Keratinocyte (primary cell): ENCODE measurements at regions not wholly inside any gene's neighbourhood (a gene's known extent, or its start where the extent isn't known, plus 50 kb on each side); places are given as distances from the start of the nearest gene placed in this dataset.

Source experiments
- DNase-seq: peaks from one replicate; pipeline ENCODE4 v3.0.0-alpha.2; 2011; ENCODE audit warnings: low read depth, missing footprints, low spot score
- FAIRE-seq: peaks from 2 replicates; lab custom pipeline; 2011; peaks lifted over from hg19 to GRCh38; lab: Jason Lieb, UNC
- H2AFZ ChIP-seq: 2 replicates; pipeline ENCODE4 v1.6.0; 2012; ENCODE audit warnings: low read length, control low read depth, inconsistent platforms; ENCODE audit not compliant: control insufficient read depth
- H3K27ac ChIP-seq: 2 replicates; pipeline ENCODE4 v1.5.1; 2011; ENCODE audit warnings: low read length; ENCODE audit not compliant: control insufficient read depth, insufficient read depth
- H3K27me3 ChIP-seq: 3 replicates; pipeline ENCODE4 v1.6.0; 2011; ENCODE audit warnings: low read length; ENCODE audit not compliant: control insufficient read depth, insufficient read depth; ENCODE audit errors: extremely low read depth
- H3K36me3 ChIP-seq, 2 experiments: 2 replicates in 1 of 2; 3 replicates in 1 of 2; pipeline ENCODE4 v1.5.1; 2011; ENCODE audit warnings: low read length in 2 of 2, mild to moderate bottlenecking in 1 of 2; ENCODE audit not compliant: control insufficient read depth in 2 of 2, insufficient read depth in 2 of 2; ENCODE audit errors: extremely low read depth in 1 of 2
- H3K4me1 ChIP-seq: 3 replicates; pipeline ENCODE4 v1.5.1; 2011; ENCODE audit warnings: low read length; ENCODE audit not compliant: control insufficient read depth, insufficient read depth; ENCODE audit errors: extremely low read depth
- H3K4me2 ChIP-seq: 3 replicates; pipeline ENCODE4 v1.6.0; 2011; ENCODE audit warnings: low read depth, low read length; ENCODE audit not compliant: control insufficient read depth, insufficient read depth; ENCODE audit errors: extremely low read depth
- H3K4me3 ChIP-seq, 3 experiments: fragments of 200-600 bp in 1 of 3; sonication (generic) in 1 of 3; 2 replicates in 2 of 3; 3 replicates in 1 of 3; pipeline ENCODE4 v1.5.1; 2011 to 2016; ENCODE audit warnings: low read length in 3 of 3, mild to moderate bottlenecking in 3 of 3, control low read depth in 2 of 3, inconsistent platforms in 1 of 3, low read depth in 1 of 3, mixed read lengths in 1 of 3, mixed run types in 1 of 3, moderate library complexity in 1 of 3; ENCODE audit not compliant: control insufficient read depth in 2 of 3, insufficient read depth in 2 of 3; ENCODE audit errors: extremely low read depth in 1 of 3
- H3K79me2 ChIP-seq: 2 replicates; pipeline ENCODE4 v1.6.0; 2012; ENCODE audit warnings: low read length; ENCODE audit not compliant: control insufficient read depth, insufficient read depth
- H3K9ac ChIP-seq: 3 replicates; pipeline ENCODE4 v1.6.0; 2011; ENCODE audit warnings: low read length; ENCODE audit not compliant: control insufficient read depth, insufficient read depth; ENCODE audit errors: extremely low read depth
- H3K9me1 ChIP-seq: 3 replicates; pipeline ENCODE4 v1.6.0; 2011; ENCODE audit warnings: low read length; ENCODE audit not compliant: control insufficient read depth, insufficient read depth; ENCODE audit errors: extremely low read depth
- H3K9me3 ChIP-seq: 2 replicates; pipeline ENCODE4 v1.5.1; 2012; ENCODE audit warnings: low read depth, low read length; ENCODE audit not compliant: control insufficient read depth
- H4K20me1 ChIP-seq: 3 replicates; pipeline ENCODE4 v1.6.0; 2011; ENCODE audit warnings: low read length; ENCODE audit not compliant: control insufficient read depth, insufficient read depth; ENCODE audit errors: extremely low read depth
- EZH2 ChIP-seq: IDR thresholded peaks from one replicate; pipeline ENCODE4 v1.6.1; 2012; ENCODE audit warnings: inconsistent platforms, mild to moderate bottlenecking, low read length, moderate library complexity
- dilution Hi-C: fragments of 300-500 bp; cut with MboI; formaldehyde crosslinking; loops from one replicate; pipeline ENCODE4 v1.7.0; 2020; ENCODE audit warnings: low sequenced_read_pairs; ENCODE audit not compliant: extremely low pct_ligation_motif_present
- TF ChIP-seq, protein P1 (sequence below), 3 experiments: IDR thresholded peaks in 1 of 3; conservative IDR thresholded peaks in 1 of 3; optimal IDR thresholded peaks in 1 of 3; 2 replicates in 2 of 3; 3 replicates in 1 of 3; pipeline versions ENCODE3 to v1.5.1; 2011; ENCODE audit warnings: low read length in 3 of 3, mild to moderate bottlenecking in 3 of 3, moderate library complexity in 2 of 3, control low read depth in 1 of 3, inconsistent platforms in 1 of 3; ENCODE audit not compliant: insufficient read depth in 2 of 3; ENCODE audit errors: extremely low read depth in 1 of 3

DNA sequence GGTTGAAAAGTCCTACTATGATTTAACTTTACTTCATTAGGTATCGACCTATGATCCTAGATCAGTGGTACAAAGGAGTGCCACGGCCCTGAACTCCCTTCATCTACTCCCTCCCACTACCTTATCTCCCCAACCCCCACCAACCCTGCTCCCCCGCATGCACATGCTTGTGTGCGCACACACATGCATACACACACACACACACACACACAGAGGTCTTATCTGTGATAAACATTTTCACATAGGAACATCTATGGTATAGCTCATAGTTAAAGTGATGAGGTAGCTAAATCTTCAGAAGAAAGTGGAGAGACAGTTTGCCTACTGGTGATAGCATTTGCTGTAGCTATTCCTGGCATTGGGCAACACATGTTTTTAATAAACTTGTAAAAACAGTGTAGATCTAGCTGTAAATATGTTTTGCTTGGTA lies 471.3 kb downstream of the ZEB2 start:
- dilution Hi-C loops: no loop called here

DNA sequence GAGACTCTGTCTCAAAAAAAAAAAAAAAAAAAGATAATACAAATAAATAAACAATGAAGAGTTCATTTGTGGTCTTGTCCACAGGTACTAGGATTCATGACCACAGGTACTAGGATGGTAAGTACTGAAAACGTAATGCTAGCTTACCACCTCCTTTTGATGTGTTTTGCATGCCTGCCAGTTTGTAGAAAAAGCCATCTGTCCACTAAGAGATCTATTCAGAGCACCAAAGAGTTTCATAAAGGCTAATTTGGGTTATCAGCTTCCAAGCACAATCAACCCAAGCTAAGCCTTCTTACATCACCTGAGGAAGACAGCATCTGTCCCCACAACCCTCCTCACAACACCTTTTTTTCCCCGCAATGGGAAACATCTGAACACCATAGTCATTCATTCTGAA lies 477.2 kb downstream of the ZEB2 start:
- DNase-seq: no peak
- Histone ChIP-seq H3K27me3 (no peaks in the 10 kb centered on the region), H3K79me2 (no peaks in the 10 kb centered on the region), H3K36me3 (no peaks in the 10 kb centered on the region), H3K9me1 (no peaks in the 10 kb centered on the region), H2AFZ (no peak overlapping the region), H3K9ac (no peak overlapping the region), H4K20me1 (no peaks in the 10 kb centered on the region), H3K4me3 (no peak overlapping the region), H3K4me1 (no peaks in the 10 kb centered on the region), H3K9me3 (no peaks in the 10 kb centered on the region), H3K4me2 (no peak overlapping the region), H3K27ac (no peak overlapping the region)
- FAIRE-seq: no peak
- TF ChIP-seq EZH2: no peak
- TF ChIP-seq, protein P1, sequence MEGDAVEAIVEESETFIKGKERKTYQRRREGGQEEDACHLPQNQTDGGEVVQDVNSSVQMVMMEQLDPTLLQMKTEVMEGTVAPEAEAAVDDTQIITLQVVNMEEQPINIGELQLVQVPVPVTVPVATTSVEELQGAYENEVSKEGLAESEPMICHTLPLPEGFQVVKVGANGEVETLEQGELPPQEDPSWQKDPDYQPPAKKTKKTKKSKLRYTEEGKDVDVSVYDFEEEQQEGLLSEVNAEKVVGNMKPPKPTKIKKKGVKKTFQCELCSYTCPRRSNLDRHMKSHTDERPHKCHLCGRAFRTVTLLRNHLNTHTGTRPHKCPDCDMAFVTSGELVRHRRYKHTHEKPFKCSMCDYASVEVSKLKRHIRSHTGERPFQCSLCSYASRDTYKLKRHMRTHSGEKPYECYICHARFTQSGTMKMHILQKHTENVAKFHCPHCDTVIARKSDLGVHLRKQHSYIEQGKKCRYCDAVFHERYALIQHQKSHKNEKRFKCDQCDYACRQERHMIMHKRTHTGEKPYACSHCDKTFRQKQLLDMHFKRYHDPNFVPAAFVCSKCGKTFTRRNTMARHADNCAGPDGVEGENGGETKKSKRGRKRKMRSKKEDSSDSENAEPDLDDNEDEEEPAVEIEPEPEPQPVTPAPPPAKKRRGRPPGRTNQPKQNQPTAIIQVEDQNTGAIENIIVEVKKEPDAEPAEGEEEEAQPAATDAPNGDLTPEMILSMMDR (optimal IDR thresholded peaks at IDR 0.05 in 1 of 3, IDR thresholded peaks at IDR 0.05 in 1 of 3, conservative IDR thresholded peaks at IDR 0.05 in 1 of 3; ENCODE audit: extremely low read depth in 1 of 3, insufficient read depth in 2 of 3, low read length in 3 of 3): no peak
- dilution Hi-C loops: no loop called here

More for the DNA sequence above, 471.3 kb downstream of the ZEB2 start:
- no peaks in the 10 kb centered on the region for H4K20me1 ChIP-seq
- H3K79me2 ChIP-seq: no peaks in the 10 kb centered on the region
- no peaks in the 10 kb centered on the region for H3K9me3 ChIP-seq
- H2AFZ ChIP-seq: no peak overlapping the region
- H3K4me3 ChIP-seq: no peak overlapping the region
- no peak overlapping the region for H3K27ac ChIP-seq
- DNase-seq (no peak), FAIRE-seq (no peak)
- no peaks in the 10 kb centered on the region for H3K36me3 ChIP-seq
- H3K4me1 ChIP-seq: no peaks in the 10 kb centered on the region
- H3K9ac ChIP-seq: no peak overlapping the region
- H3K27me3 ChIP-seq: no peaks in the 10 kb centered on the region
- no peak overlapping the region for H3K4me2 ChIP-seq
- TF ChIP-seq, protein P1 (optimal IDR thresholded peaks at IDR 0.05 in 1 of 3, IDR thresholded peaks at IDR 0.05 in 1 of 3, conservative IDR thresholded peaks at IDR 0.05 in 1 of 3; ENCODE audit: extremely low read depth in 1 of 3, insufficient read depth in 2 of 3, low read length in 3 of 3): no peak
- no peak for TF ChIP-seq EZH2
- no peaks in the 10 kb centered on the region for H3K9me1 ChIP-seq
